ENCODE measurements at regions not wholly inside any gene's neighbourhood (a gene's known extent, or its start where the extent isn't known, plus 50 kb on each side); places are given as distances from the start of the nearest gene placed in this dataset.

GRCh38 chr15:39466750-39467105, 114.2 kb upstream of the THBS1 start:
- DNase-seq (ENCODE audit: low read depth, low spot score) = no peak

GRCh38 chr15:39468331-39468730, 112.5 kb upstream of the THBS1 start:
- DNase-seq (ENCODE audit: low read depth, low spot score) = no peak

- DNase-seq (ENCODE audit: low read depth, low spot score) = no peak
Measured at GRCh38 chr15:39468828-39469227, 112.1 kb upstream of the THBS1 start.

GRCh38 chr15:39471785-39472574, 108.9 kb upstream of the THBS1 start:
- DNase-seq (ENCODE audit: low read depth, low spot score) = no peak

- no peak for DNase-seq (ENCODE audit: low read depth, low spot score)
Measured at GRCh38 chr15:39472621-39473297, 108.1 kb upstream of the THBS1 start.

- no peak for DNase-seq (ENCODE audit: low read depth, low spot score)
Measured at GRCh38 chr15:39473298-39473947, 107.5 kb upstream of the THBS1 start.

GRCh38 chr15:39474657-39475056, 106.2 kb upstream of the THBS1 start:
- no peak for DNase-seq (ENCODE audit: low read depth, low spot score)

- DNase-seq (ENCODE audit: low read depth, low spot score) = no peak
Measured at GRCh38 chr15:39478996-39479395, 101.9 kb upstream of the THBS1 start.

- no peak for DNase-seq (ENCODE audit: low read depth, low spot score)
Measured at GRCh38 chr15:39479911-39480310, 101.0 kb upstream of the THBS1 start.

GRCh38 chr15:39482459-39482858, 98.4 kb upstream of the THBS1 start:
- DNase-seq (ENCODE audit: low read depth, low spot score) = no peak

- no peak for DNase-seq (ENCODE audit: low read depth, low spot score)
Measured at GRCh38 chr15:39486621-39487457, 94.0 kb upstream of the THBS1 start.

GRCh38 chr15:39487458-39487735, 93.5 kb upstream of the THBS1 start:
- DNase-seq (ENCODE audit: low read depth, low spot score) = no peak

GRCh38 chr15:39488516-39488915, 92.4 kb upstream of the THBS1 start:
- no peak for DNase-seq (ENCODE audit: low read depth, low spot score)

GRCh38 chr15:39488961-39489360, 91.9 kb upstream of the THBS1 start:
- no peak for DNase-seq (ENCODE audit: low read depth, low spot score)

- DNase-seq (ENCODE audit: low read depth, low spot score) = no peak
Measured at GRCh38 chr15:39491115-39491885, 89.6 kb upstream of the THBS1 start.

GRCh38 chr15:39491886-39492490, 88.9 kb upstream of the THBS1 start:
- DNase-seq (ENCODE audit: low read depth, low spot score) = no peak

GRCh38 chr15:39493424-39494067, 87.3 kb upstream of the THBS1 start:
- no peak for DNase-seq (ENCODE audit: low read depth, low spot score)

GRCh38 chr15:39494462-39494861, 86.4 kb upstream of the THBS1 start:
- no peak for DNase-seq (ENCODE audit: low read depth, low spot score)

- DNase-seq (ENCODE audit: low read depth, low spot score) = no peak
Measured at GRCh38 chr15:39495871-39496840, 84.7 kb upstream of the THBS1 start.
